ENCODE measurements at regions not wholly inside any gene's neighbourhood (a gene's known extent, or its start where the extent isn't known, plus 50 kb on each side); places are given as distances from the start of the nearest gene placed in this dataset.

- no peak overlapping the region for H3K4me3 Mint-ChIP-seq
- Histone ChIP-seq H2AFZ (ENCODE audit: low read length) (no peak overlapping the region), H4K5ac (ENCODE audit: insufficient read length, low read depth, low read length) (no peak overlapping the region), H3K9me3 (ENCODE audit: control insufficient read depth, low read depth, low read length) (no peaks in the 10 kb centered on the region), H3K27ac (ENCODE audit: insufficient read length, low read depth, low read length) (no peak overlapping the region), H3K27me3 (ENCODE audit: insufficient read depth, low read length) (no peaks in the 10 kb centered on the region), H2BK120ac (ENCODE audit: low read depth, low read length, poor library complexity, severe bottlenecking) (no peak overlapping the region), H3T11ph (ENCODE audit: low read length) (no peak overlapping the region), H3K14ac (ENCODE audit: insufficient read depth, low read length) (no peak overlapping the region), H3K56ac (ENCODE audit: insufficient read length, low read depth, low read length) (no peak overlapping the region), H3K18ac (ENCODE audit: insufficient read length, low read depth, low read length) (no peak overlapping the region), H2BK5ac (ENCODE audit: insufficient read length, low read length) (no peak overlapping the region), H2BK20ac (ENCODE audit: low read depth, low read length, poor library complexity, severe bottlenecking) (no peak overlapping the region), H3K79me2 (ENCODE audit: insufficient read depth, low read length) (no peaks in the 10 kb centered on the region), H4K20me1 (ENCODE audit: control insufficient read depth, insufficient read depth, insufficient read length) (no peaks in the 10 kb centered on the region), H3K23ac (ENCODE audit: insufficient read length, low read depth, low read length) (no peak overlapping the region), H2AK5ac (ENCODE audit: insufficient read length, low read length) (no peak overlapping the region), H4K8ac (replicated peaks; ENCODE audit: insufficient read length, low read depth, low read length) (no peak overlapping the region), H3K9ac (ENCODE audit: extremely low read depth, insufficient read length, low read length) (no peak overlapping the region), H3K4me2 (ENCODE audit: insufficient read depth, insufficient read length, low read length) (no peak overlapping the region), H3K4ac (ENCODE audit: low read depth, low read length) (no peak overlapping the region), H3K4me1 (ENCODE audit: insufficient read depth, low read length) (peaks cover 11% of the 10 kb centered on the region; the same call in 1 of the 2 replicates), H3K23me2 (ENCODE audit: insufficient read length, low read depth, low read length, poor library complexity, severe bottlenecking) (no peaks in the 10 kb centered on the region), H3K79me1 (ENCODE audit: insufficient read depth, low read depth, low read length, poor library complexity, severe bottlenecking) (no peaks in the 10 kb centered on the region), H4K91ac (ENCODE audit: insufficient read length, low read depth, low read length) (no peak overlapping the region), H2BK12ac (ENCODE audit: insufficient read length, low read depth, low read length) (no peak overlapping the region), H2BK15ac (ENCODE audit: low read depth, low read length) (no peak overlapping the region)
- WGBS (ENCODE audit: extremely low coverage, insufficient read length, low lambda C conversion rate) = no CpG with 5 or more reads among the region's 11 CpGs
- peaks cover 23 to 26% of the 10 kb centered on the region in 2 experiments for H3K4me1 Mint-ChIP-seq
- no peak for TF ChIP-seq CTCF (conservative IDR thresholded peaks at IDR 0.05)
- H3K27me3 Mint-ChIP-seq (ENCODE audit: low read depth) = no peaks in the 10 kb centered on the region
- no peak for DNase-seq
- peak overlapping the region in 1 of 3 experiments; percentile 34; a peak in 1 of 7 replicates for H3K27ac Mint-ChIP-seq
- peaks cover 3% of the 10 kb centered on the region in 2 experiments; a peak in 4 of 5 replicates for H3K9me3 Mint-ChIP-seq
- H3K36me3 Mint-ChIP-seq (ENCODE audit: insufficient read depth in 1 of 3, low read depth in 3 of 3) = peaks cover 0 to 6% (median 4%) of the 10 kb centered on the region in 3 experiments; a peak in 4 of 7 replicates
Observed at GRCh38 chr11:70530629-70531185, 132.4 kb downstream of the CTTN start.
